ENCODE measurements at regions not wholly inside any gene's neighbourhood (a gene's known extent, or its start where the extent isn't known, plus 50 kb on each side); places are given as distances from the start of the nearest gene placed in this dataset.

GRCh38 chr2:207354462-207354861 lies 175.3 kb upstream of the CREB1 start:
- TF ChIP-seq POLR2A (IDR thresholded peaks at IDR 0.05): no peak
- no peak for TF ChIP-seq CTCF (IDR thresholded peaks at IDR 0.05)

Data from lower leg skin (tissue), 3 donors.